GM18517 (cell line): ENCODE measurements at regions not wholly inside any gene's neighbourhood (a gene's known extent, or its start where the extent isn't known, plus 50 kb on each side); places are given as distances from the start of the nearest gene placed in this dataset.

ENCODE experiments used
- ATAC-seq: cut with Tn5 transposase; IDR thresholded peaks from one replicate; pipeline ENCODE4 v1.9.1; 2021; ENCODE audit warnings: mild to moderate bottlenecking, moderate library complexity; ENCODE audit not compliant: unreplicated experiment

- no peak for ATAC-seq
Measured at GRCh38 chr10:131785121-131785460, 115.7 kb upstream of the PPP2R2D start.

GRCh38 chr10:131786756-131787605 is 113.8 kb upstream of the PPP2R2D start:
- ATAC-seq: no peak

GRCh38 chr10:131787961-131788360 is 112.8 kb upstream of the PPP2R2D start:
- ATAC-seq: no peak

GRCh38 chr10:131788386-131788785 is 112.4 kb upstream of the PPP2R2D start:
- ATAC-seq: no peak

GRCh38 chr10:131789516-131789915 is 111.3 kb upstream of the PPP2R2D start:
- no peak for ATAC-seq

GRCh38 chr10:131790021-131790420 is 110.8 kb upstream of the PPP2R2D start:
- ATAC-seq: no peak

- no peak for ATAC-seq
Measured at GRCh38 chr10:131792011-131792651, 108.7 kb upstream of the PPP2R2D start.

- ATAC-seq: no peak
Measured at GRCh38 chr10:131792809-131793208, 108.0 kb upstream of the PPP2R2D start.

GRCh38 chr10:131795761-131796160 is 105.0 kb upstream of the PPP2R2D start:
- no peak for ATAC-seq

GRCh38 chr10:131797626-131798025 is 103.2 kb upstream of the PPP2R2D start:
- ATAC-seq: no peak

- ATAC-seq: no peak
Measured at GRCh38 chr10:131799429-131799828, 101.4 kb upstream of the PPP2R2D start.

GRCh38 chr10:131802156-131802915 is 98.5 kb upstream of the PPP2R2D start:
- ATAC-seq: no peak

- ATAC-seq: no peak
Measured at GRCh38 chr10:131802996-131803395, 97.8 kb upstream of the PPP2R2D start.

GRCh38 chr10:131803860-131804425 is 96.9 kb upstream of the PPP2R2D start:
- no peak for ATAC-seq

GRCh38 chr10:131804551-131805295 is 96.1 kb upstream of the PPP2R2D start:
- no peak for ATAC-seq

- ATAC-seq: no peak
Measured at GRCh38 chr10:131805696-131806095, 95.1 kb upstream of the PPP2R2D start.

GRCh38 chr10:131806146-131806545 is 94.7 kb upstream of the PPP2R2D start:
- no peak for ATAC-seq

- ATAC-seq: no peak
Measured at GRCh38 chr10:131806646-131807317, 94.0 kb upstream of the PPP2R2D start.

- ATAC-seq: no peak
Measured at GRCh38 chr10:131808370-131808930, 92.4 kb upstream of the PPP2R2D start.
